ENCODE measurements at regions not wholly inside any gene's neighbourhood (a gene's known extent, or its start where the extent isn't known, plus 50 kb on each side); places are given as distances from the start of the nearest gene placed in this dataset.

GRCh38 chr9:108444400-108445358, 411.1 kb downstream of the ACTL7B start:
- Histone ChIP-seq H3K36me3 (ENCODE audit: insufficient read depth, low read length) (no peaks in the 10 kb centered on the region), H3K27me3 (ENCODE audit: insufficient read depth, low read length, poor library complexity, severe bottlenecking) (no peaks in the 10 kb centered on the region), H3F3A (ENCODE audit: low read depth) (no peaks in the 10 kb centered on the region), H3K4me2 (ENCODE audit: low read depth, low read length, poor library complexity, severe bottlenecking) (no peak overlapping the region), H4K20me1 (ENCODE audit: insufficient read depth, low read length, poor library complexity, severe bottlenecking) (no peaks in the 10 kb centered on the region), H3K4me1 (ENCODE audit: insufficient read depth, low read length, poor library complexity, severe bottlenecking) (no peaks in the 10 kb centered on the region), H3K9me3 (ENCODE audit: insufficient read depth, low read depth, low read length) (no peaks in the 10 kb centered on the region), H2AFZ (ENCODE audit: low read length) (no peak overlapping the region), H3K79me2 (ENCODE audit: insufficient read depth, low read length) (no peaks in the 10 kb centered on the region), H3K9ac (ENCODE audit: low read depth, low read length, poor library complexity, severe bottlenecking) (no peak overlapping the region), H3K9me2 (replicated peaks; ENCODE audit: low read depth, low read length) (no peaks in the 10 kb centered on the region), H3K4me3 (ENCODE audit: low read length, poor library complexity, severe bottlenecking) (no peak overlapping the region)
- TF ChIP-seq, protein P1, sequence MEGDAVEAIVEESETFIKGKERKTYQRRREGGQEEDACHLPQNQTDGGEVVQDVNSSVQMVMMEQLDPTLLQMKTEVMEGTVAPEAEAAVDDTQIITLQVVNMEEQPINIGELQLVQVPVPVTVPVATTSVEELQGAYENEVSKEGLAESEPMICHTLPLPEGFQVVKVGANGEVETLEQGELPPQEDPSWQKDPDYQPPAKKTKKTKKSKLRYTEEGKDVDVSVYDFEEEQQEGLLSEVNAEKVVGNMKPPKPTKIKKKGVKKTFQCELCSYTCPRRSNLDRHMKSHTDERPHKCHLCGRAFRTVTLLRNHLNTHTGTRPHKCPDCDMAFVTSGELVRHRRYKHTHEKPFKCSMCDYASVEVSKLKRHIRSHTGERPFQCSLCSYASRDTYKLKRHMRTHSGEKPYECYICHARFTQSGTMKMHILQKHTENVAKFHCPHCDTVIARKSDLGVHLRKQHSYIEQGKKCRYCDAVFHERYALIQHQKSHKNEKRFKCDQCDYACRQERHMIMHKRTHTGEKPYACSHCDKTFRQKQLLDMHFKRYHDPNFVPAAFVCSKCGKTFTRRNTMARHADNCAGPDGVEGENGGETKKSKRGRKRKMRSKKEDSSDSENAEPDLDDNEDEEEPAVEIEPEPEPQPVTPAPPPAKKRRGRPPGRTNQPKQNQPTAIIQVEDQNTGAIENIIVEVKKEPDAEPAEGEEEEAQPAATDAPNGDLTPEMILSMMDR (conservative IDR thresholded peaks at IDR 0.05; ENCODE audit: low read length) = no peak
- no peak for TF ChIP-seq EZH2phosphoT487 (IDR thresholded peaks at IDR 0.05; ENCODE audit: borderline replicate concordance)

DNA sequence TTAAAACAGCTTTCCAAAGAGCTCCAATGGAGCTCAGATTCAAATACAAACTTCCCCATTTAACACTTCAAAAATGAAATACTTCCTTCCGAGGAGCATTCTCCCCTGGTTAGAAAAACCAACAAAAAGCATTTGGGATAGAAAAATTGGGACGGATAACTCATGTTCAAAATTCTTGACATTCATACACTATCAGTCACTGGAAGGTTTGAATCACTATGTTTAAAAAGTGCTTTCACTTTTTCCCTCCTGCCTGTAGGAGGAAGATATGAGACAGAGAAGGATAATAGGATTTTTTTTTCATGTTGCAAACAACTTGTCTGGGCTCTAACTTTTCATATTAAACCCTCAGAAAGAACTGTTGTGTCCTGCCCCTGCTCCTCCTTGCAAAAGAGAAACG, 412.0 kb downstream of the ACTL7B start:
- no peak overlapping the region for H2AFZ ChIP-seq (ENCODE audit: low read length)
- H4K20me1 ChIP-seq (ENCODE audit: insufficient read depth, low read length, poor library complexity, severe bottlenecking) = no peaks in the 10 kb centered on the region
- no peak overlapping the region for H3K4me3 ChIP-seq (ENCODE audit: low read length, poor library complexity, severe bottlenecking)
- H3K9ac ChIP-seq (ENCODE audit: low read depth, low read length, poor library complexity, severe bottlenecking) = no peak overlapping the region
- no peaks in the 10 kb centered on the region for H3K9me2 ChIP-seq (replicated peaks; ENCODE audit: low read depth, low read length)
- H3F3A ChIP-seq (ENCODE audit: low read depth) = no peaks in the 10 kb centered on the region
- H3K9me3 ChIP-seq (ENCODE audit: insufficient read depth, low read depth, low read length) = no peaks in the 10 kb centered on the region
- H3K4me2 ChIP-seq (ENCODE audit: low read depth, low read length, poor library complexity, severe bottlenecking) = no peak overlapping the region
- no peaks in the 10 kb centered on the region for H3K27me3 ChIP-seq (ENCODE audit: insufficient read depth, low read length, poor library complexity, severe bottlenecking)
- TF ChIP-seq EZH2phosphoT487 (IDR thresholded peaks at IDR 0.05; ENCODE audit: borderline replicate concordance) = no peak
- TF ChIP-seq, protein P1 (conservative IDR thresholded peaks at IDR 0.05; ENCODE audit: low read length) = no peak
- no peaks in the 10 kb centered on the region for H3K4me1 ChIP-seq (ENCODE audit: insufficient read depth, low read length, poor library complexity, severe bottlenecking)
- no peaks in the 10 kb centered on the region for H3K36me3 ChIP-seq (ENCODE audit: insufficient read depth, low read length)
- no peaks in the 10 kb centered on the region for H3K79me2 ChIP-seq (ENCODE audit: insufficient read depth, low read length)

DNA sequence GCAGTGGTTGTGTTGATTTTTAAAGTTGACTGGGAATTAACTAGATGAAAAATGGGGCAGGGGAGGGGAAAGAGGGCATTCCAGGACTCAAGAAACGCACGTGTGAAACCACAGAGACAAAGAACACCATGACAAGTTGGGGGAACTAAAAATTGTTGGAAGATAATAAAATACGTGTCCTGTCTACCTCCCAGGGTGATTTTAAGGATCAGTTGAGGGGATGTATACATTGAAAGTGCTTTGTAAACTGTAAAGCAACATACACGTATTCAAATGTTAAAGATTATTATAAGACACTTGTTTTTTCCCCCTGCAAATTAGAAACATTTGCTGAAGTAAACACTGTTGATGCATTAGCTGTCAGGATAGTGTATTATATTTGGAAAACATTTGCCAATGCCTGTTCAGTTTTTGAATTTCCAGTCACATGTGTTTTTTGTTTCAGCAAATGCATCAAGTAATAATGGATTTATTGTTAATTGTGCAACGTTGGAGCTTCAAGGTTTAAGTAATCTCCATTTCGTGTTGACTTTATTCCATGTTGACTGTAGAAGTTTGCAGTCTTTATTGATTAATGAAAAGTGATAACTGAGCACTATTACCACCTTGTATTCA, 412.7 kb downstream of the ACTL7B start:
- Histone ChIP-seq H3K4me2 (ENCODE audit: low read depth, low read length, poor library complexity, severe bottlenecking) (no peak overlapping the region), H2AFZ (ENCODE audit: low read length) (no peak overlapping the region), H3K79me2 (ENCODE audit: insufficient read depth, low read length) (no peaks in the 10 kb centered on the region), H3K9me3 (ENCODE audit: insufficient read depth, low read depth, low read length) (no peaks in the 10 kb centered on the region), H3K4me1 (ENCODE audit: insufficient read depth, low read length, poor library complexity, severe bottlenecking) (no peaks in the 10 kb centered on the region), H3K9me2 (replicated peaks; ENCODE audit: low read depth, low read length) (no peaks in the 10 kb centered on the region), H3K36me3 (ENCODE audit: insufficient read depth, low read length) (no peaks in the 10 kb centered on the region), H3K9ac (ENCODE audit: low read depth, low read length, poor library complexity, severe bottlenecking) (no peak overlapping the region), H3K27me3 (ENCODE audit: insufficient read depth, low read length, poor library complexity, severe bottlenecking) (no peaks in the 10 kb centered on the region), H3K4me3 (ENCODE audit: low read length, poor library complexity, severe bottlenecking) (no peak overlapping the region), H3F3A (ENCODE audit: low read depth) (no peaks in the 10 kb centered on the region), H4K20me1 (ENCODE audit: insufficient read depth, low read length, poor library complexity, severe bottlenecking) (no peaks in the 10 kb centered on the region)
- TF ChIP-seq EZH2phosphoT487 (IDR thresholded peaks at IDR 0.05; ENCODE audit: borderline replicate concordance) = no peak
- TF ChIP-seq, protein P1 (conservative IDR thresholded peaks at IDR 0.05; ENCODE audit: low read length) = no peak

Measured in Loucy (cell line).